T-helper 2 cell (primary cell): ENCODE measurements at regions not wholly inside any gene's neighbourhood (a gene's known extent, or its start where the extent isn't known, plus 50 kb on each side); places are given as distances from the start of the nearest gene placed in this dataset.

Experiments used
- DNase-seq, 5 experiments: peaks; one replicate each; pipeline versions ENCODE4 v3.0.0 to v3.0.0-alpha.2; 2012 to 2022

- no peak for DNase-seq
Observed at GRCh38 chr6:167567142-167568033, 242.5 kb downstream of the TTLL2 start.

DNA sequence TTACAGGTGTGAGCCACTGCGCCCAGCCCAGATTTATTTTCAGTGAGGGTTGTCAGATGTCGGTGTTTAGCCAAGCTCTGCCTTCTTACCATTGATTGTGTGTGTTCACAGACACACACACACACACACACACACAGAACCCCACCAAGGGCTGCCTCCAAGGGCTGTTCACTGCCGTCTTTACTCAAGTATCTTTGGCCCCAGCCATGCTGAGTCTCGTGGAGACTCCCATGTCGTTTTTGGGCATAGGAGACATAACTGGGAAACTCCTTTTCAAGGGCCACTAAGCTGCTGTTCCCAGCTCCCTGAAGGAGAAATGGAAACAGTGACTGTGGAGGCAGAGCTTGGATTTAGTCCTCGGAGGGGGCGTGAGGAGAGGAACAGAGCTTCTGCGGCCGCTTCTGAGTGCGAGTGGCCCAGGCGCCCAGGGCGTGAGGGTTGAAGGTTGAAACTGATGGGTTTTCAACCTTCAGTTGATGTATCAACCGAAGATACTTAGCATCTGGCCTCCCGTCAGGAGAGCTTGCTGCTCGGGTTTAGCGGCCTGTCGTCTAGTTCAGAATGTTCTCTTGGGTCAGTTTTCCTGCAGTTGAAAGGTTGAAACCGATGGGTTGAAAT lies 243.6 kb downstream of the TTLL2 start:
- no peak for DNase-seq

DNA sequence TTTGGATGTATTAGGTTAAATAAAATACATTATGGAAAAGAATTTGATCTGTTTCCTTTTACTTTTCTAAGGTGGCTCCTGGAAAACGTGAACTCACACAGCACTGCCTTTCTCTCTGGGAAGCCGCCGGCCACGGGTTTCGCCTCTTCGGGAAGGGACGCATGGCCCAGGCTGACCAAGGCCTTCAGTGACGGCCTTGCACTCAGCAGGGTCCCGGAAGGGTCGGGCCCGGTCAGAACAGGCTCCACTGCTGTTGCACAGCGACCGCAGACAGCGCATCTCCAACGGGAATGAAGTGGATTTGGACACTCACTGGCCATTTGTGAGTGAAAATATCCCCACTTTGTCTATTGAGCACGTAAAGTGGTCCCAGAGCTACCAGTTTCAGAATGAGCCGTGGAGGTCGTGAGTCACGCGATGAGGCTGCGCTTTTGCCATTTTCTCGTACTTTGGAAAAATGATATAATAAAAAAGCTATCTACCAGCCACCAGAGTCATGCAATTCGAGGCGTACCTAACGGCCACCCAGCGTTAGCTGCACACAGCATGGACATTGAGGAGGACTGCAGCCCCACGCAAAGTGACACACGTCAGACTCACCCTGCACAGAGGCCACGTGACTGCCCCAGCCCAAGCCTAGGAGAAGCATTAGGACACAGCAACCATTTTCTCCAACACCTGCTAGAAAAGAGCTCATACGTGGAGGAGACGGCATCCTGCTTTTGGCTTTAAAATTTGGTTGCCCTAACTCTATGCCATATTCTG lies 244.3 kb downstream of the TTLL2 start:
- no peak for DNase-seq

GRCh38 chr6:167569879-167570278 lies 245.0 kb downstream of the TTLL2 start:
- DNase-seq = no peak

- DNase-seq = no peak
Observed at GRCh38 chr6:167570460-167571400, 245.8 kb downstream of the TTLL2 start.

GRCh38 chr6:167571550-167571949 lies 246.7 kb downstream of the TTLL2 start:
- no peak for DNase-seq

- no peak for DNase-seq
Observed at GRCh38 chr6:167572106-167572505, 247.2 kb downstream of the TTLL2 start.

- DNase-seq = no peak
Observed at GRCh38 chr6:167572841-167573271, 248.0 kb downstream of the TTLL2 start.

DNA sequence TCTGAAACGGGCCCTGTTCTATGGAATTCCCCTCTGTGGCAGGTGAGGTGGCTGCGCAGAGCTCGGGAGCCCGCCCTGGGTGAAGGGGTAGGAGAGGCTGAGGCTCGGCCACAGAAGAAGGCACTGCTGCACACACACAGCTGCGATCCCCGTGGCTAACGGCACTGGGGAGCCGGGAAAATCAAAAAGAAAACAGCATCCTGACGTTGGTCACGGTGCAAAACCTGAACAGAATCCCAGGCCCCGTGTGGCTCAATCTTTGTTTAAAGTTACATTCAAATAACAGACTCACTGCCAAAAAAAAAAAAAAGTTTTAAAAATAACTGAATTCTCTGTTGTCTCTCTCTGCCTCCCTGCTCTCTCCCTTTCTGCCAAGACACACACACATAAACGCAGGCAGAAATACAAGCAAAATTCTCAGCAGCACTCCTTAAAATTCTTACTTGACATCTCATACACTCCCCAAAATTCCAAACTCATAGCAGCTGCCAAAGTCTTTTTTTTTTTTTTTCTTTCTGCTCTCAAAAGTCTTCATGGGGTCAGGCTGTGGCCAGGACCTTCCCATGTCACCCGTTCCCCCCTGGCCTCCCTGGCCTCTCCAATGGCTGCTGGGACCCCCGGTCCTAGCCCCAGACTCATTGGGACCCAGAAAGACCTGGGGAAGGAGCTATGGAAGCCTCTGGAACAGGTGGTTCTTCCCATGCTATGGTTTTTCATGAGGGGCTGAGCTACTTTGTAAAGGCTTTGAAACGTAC lies 248.8 kb downstream of the TTLL2 start:
- no peak for DNase-seq

GRCh38 chr6:167574431-167575151 lies 249.7 kb downstream of the TTLL2 start:
- no peak for DNase-seq

GRCh38 chr6:167575158-167575696 lies 250.3 kb downstream of the TTLL2 start:
- DNase-seq = no peak

DNA sequence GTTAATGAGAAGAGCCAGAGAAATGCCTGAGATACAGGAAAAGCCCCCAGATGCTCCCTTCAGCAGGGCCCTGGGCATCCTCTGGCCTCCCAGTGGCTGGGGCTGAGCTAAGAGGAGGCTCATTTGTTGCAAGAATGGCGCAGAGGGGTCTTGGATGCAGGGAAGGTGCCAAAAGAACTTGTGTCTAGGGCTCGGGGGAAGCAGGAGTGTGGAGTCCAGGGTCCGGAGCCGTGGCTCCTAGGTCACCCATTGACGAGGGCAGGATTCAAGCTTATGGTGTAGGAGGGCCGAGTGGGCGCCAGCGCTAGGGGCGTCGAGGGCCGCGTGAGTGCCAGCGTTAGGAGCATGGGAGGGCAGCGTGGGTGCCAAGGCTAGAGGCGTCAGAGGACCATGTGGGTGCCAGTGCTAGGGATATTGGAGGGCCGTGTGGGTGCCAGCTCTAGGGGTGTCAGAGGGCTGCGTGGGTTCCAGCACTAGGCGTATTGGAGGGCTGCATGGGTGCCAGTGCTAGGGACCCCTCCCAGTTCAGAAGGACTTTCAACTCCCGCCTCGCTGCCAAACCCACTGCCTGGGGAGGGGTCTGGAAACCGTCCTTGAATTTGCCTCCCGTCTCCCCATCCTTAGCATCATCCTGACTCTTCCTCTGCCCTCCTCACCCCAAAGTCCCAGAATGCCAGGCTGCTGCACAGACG lies 250.5 kb upstream of the AFDN start:
- no peak for DNase-seq

GRCh38 chr6:167576828-167577503 lies 249.7 kb upstream of the AFDN start:
- DNase-seq = no peak

- no peak for DNase-seq
Observed at GRCh38 chr6:167577891-167578361, 248.8 kb upstream of the AFDN start.

DNA sequence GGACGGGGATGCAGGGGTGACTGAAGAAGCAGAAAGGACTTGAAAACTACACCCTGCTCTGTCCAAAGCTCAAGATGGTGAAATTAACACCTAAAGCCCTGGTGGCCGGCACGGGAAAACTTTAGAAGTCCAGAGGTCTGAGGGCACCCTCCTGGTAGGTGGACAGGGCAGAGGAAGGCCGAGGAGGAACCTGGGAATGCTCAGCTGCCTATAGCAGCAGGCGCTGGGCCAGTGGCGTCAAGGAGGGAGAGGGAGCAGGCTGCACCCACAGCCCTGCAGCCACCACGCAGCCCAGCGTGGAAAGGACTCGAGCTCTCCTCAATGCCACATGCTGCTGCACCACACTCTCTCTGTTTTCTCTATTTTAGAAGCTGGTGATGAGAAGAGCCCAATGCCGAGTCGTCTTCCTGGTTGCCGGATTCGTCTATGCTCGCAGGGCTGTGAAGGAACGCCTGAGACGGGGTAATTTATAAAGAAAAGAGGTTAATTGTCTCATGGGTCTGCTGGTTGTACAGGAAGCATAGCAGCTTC lies 248.3 kb upstream of the AFDN start:
- no peak for DNase-seq

GRCh38 chr6:167579806-167580618 lies 246.7 kb upstream of the AFDN start:
- DNase-seq = no peak

DNA sequence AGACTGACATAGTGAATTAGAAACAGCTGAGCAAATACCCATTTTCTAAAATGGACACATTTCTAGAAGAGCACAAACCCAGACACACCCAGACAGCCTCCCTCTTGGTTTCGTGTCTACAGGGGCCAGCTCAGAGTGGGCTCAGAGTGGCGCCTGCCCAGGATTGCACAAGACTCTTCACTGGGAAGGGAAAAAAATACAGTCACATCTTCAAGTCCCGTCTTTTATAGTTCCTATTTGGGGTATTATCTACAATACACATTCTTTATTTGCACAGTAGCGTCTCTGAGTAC lies 246.1 kb upstream of the AFDN start:
- DNase-seq = no peak

GRCh38 chr6:167581637-167582036 lies 245.1 kb upstream of the AFDN start:
- no peak for DNase-seq
